Gastrocnemius medialis (tissue), 4 donors: ENCODE measurements at regions not wholly inside any gene's neighbourhood (a gene's known extent, or its start where the extent isn't known, plus 50 kb on each side); places are given as distances from the start of the nearest gene placed in this dataset.

ENCODE experiments used
- CTCF ChIP-seq, 5 experiments: fragments of 450-650 bp in 3 of 5; fragments of 200-600 bp in 2 of 5; sonication (generic) in 2 of 5; IDR thresholded peaks in 4 of 5; conservative IDR thresholded peaks in 1 of 5; 1 replicate in 4 of 5; 2 replicates in 1 of 5; pipeline ENCODE4 v1.5.1; 2016 to 2019; ENCODE audit warnings: antibody characterized with exemption in 5 of 5, mild to moderate bottlenecking in 3 of 5, moderate library complexity in 3 of 5
- POLR2A ChIP-seq, 2 donors: fragments of 450-650 bp; IDR thresholded peaks; one replicate each; pipeline ENCODE4 v1.6.1; 2017; ENCODE audit warnings: antibody characterized with exemption in 2 of 2, mild to moderate bottlenecking in 2 of 2, moderate library complexity in 2 of 2

DNA sequence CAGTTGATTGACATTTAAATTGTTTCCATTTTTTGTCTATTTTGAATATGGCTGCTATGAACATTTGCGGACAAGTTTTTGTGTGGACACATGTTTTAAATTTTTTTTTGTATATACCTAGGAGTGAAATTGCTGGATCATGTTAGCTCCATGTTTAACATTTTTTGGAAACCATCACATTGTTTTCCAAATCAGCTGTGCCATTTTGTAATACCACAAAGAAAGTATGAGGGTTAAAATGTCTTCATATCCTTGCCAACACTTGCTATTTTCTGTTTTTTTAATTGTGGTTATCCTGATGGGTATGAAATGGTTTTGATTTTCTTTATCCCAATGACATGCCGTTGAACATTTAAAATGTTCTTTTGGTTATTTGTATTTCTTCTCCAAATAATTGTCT, 52.1 kb downstream of the CARTPT start:
- TF ChIP-seq CTCF (IDR thresholded peaks at IDR 0.05 in 4 of 5, conservative IDR thresholded peaks at IDR 0.05 in 1 of 5) (no peak), POLR2A (IDR thresholded peaks at IDR 0.05) (no peak)
